Central memory CD8-positive, alpha-beta T cell (primary cell): ENCODE measurements at regions not wholly inside any gene's neighbourhood (a gene's known extent, or its start where the extent isn't known, plus 50 kb on each side); places are given as distances from the start of the nearest gene placed in this dataset.

Source experiments
- ATAC-seq: fragments of 150-1000 bp; cut with Tn5 transposase; replicated peaks from 2 replicates; pipeline ENCODE4 v1.10.0; 2022; ENCODE audit warnings: mild to moderate bottlenecking, moderate FRiP score, moderate number of reproducible peaks; ENCODE audit not compliant: poor library complexity, severe bottlenecking; ENCODE audit errors: extremely low read depth
- DNase-seq, 2 donors: peaks; one replicate each; pipeline ENCODE4 v3.0.0; 2021; ENCODE audit warnings: low spot score in 2 of 2
- H3K27ac Mint-ChIP-seq: one replicate; pipeline ENCODE4 v1.8.0; 2022; ENCODE audit warnings: low read depth, mild to moderate bottlenecking, moderate library complexity, mixed read lengths
- H3K27me3 Mint-ChIP-seq: one replicate; pipeline ENCODE4 v1.8.0; 2022; ENCODE audit warnings: mixed read lengths
- H3K36me3 Mint-ChIP-seq: one replicate; pipeline ENCODE4 v1.8.0; 2022; ENCODE audit warnings: mild to moderate bottlenecking, moderate library complexity, mixed read lengths; ENCODE audit not compliant: insufficient read depth
- H3K4me1 Mint-ChIP-seq: one replicate; pipeline ENCODE4 v1.8.0; 2022; ENCODE audit warnings: mixed read lengths
- H3K4me3 Mint-ChIP-seq: one replicate; pipeline ENCODE4 v1.8.0; 2022; ENCODE audit warnings: mild to moderate bottlenecking, moderate library complexity, mixed read lengths
- H3K9me3 Mint-ChIP-seq: one replicate; pipeline ENCODE4 v1.8.0; 2022; ENCODE audit warnings: mixed read lengths

GRCh38 chr12:22794017-22794416 lies 169.0 kb downstream of the ETNK1 start:
- DNase-seq (no peak), ATAC-seq (no peak)
- Mint-ChIP-seq H3K4me3 (no peak overlapping the region), H3K4me1 (no peaks in the 10 kb centered on the region), H3K36me3 (no peaks in the 10 kb centered on the region), H3K9me3 (no peaks in the 10 kb centered on the region), H3K27me3 (peaks cover 23% of the 10 kb centered on the region), H3K27ac (no peak overlapping the region)

- DNase-seq = no peak
- Mint-ChIP-seq H3K27ac (no peak overlapping the region), H3K9me3 (no peaks in the 10 kb centered on the region), H3K4me3 (no peak overlapping the region), H3K4me1 (no peaks in the 10 kb centered on the region), H3K27me3 (peaks cover 22% of the 10 kb centered on the region), H3K36me3 (no peaks in the 10 kb centered on the region)
- ATAC-seq = no peak
Observed at GRCh38 chr12:22796941-22797630, 172.1 kb downstream of the ETNK1 start.

- Mint-ChIP-seq H3K27ac (no peak overlapping the region), H3K9me3 (no peaks in the 10 kb centered on the region), H3K4me3 (no peak overlapping the region), H3K4me1 (no peaks in the 10 kb centered on the region), H3K36me3 (no peaks in the 10 kb centered on the region), H3K27me3 (peaks cover 16% of the 10 kb centered on the region)
- no peak for DNase-seq
- no peak for ATAC-seq
Observed at GRCh38 chr12:22797701-22798100, 172.7 kb downstream of the ETNK1 start.

GRCh38 chr12:22798116-22798515 lies 173.1 kb downstream of the ETNK1 start:
- peaks cover 12% of the 10 kb centered on the region for H3K27me3 Mint-ChIP-seq

GRCh38 chr12:22799503-22799902 lies 174.5 kb downstream of the ETNK1 start:
- no peak for ATAC-seq
- Mint-ChIP-seq H3K27me3 (peaks cover 11% of the 10 kb centered on the region), H3K4me1 (no peaks in the 10 kb centered on the region), H3K4me3 (no peak overlapping the region), H3K36me3 (no peaks in the 10 kb centered on the region), H3K27ac (no peak overlapping the region), H3K9me3 (no peaks in the 10 kb centered on the region)
- DNase-seq = no peak

More at GRCh38 chr12:22798116-22798515, 173.1 kb downstream of the ETNK1 start:
- ATAC-seq (no peak), DNase-seq (no peak)
- Mint-ChIP-seq H3K27ac (no peak overlapping the region), H3K36me3 (no peaks in the 10 kb centered on the region), H3K4me3 (no peak overlapping the region), H3K9me3 (no peaks in the 10 kb centered on the region), H3K4me1 (no peaks in the 10 kb centered on the region)

GRCh38 chr12:22800332-22800731 lies 175.4 kb downstream of the ETNK1 start:
- Mint-ChIP-seq H3K4me3 (no peak overlapping the region), H3K36me3 (no peaks in the 10 kb centered on the region), H3K4me1 (no peaks in the 10 kb centered on the region), H3K9me3 (no peaks in the 10 kb centered on the region), H3K27ac (no peak overlapping the region), H3K27me3 (peaks cover 11% of the 10 kb centered on the region)
- DNase-seq (no peak), ATAC-seq (no peak)

- H3K4me3 Mint-ChIP-seq = no peak overlapping the region
- ATAC-seq (no peak), DNase-seq (no peak)
- H3K4me1 Mint-ChIP-seq = no peaks in the 10 kb centered on the region
- no peaks in the 10 kb centered on the region for H3K9me3 Mint-ChIP-seq
- no peak overlapping the region for H3K27ac Mint-ChIP-seq
- H3K27me3 Mint-ChIP-seq = peaks cover 11% of the 10 kb centered on the region
- no peaks in the 10 kb centered on the region for H3K36me3 Mint-ChIP-seq
Observed at GRCh38 chr12:22802883-22803630, 178.1 kb downstream of the ETNK1 start.

- H3K9me3 Mint-ChIP-seq = no peaks in the 10 kb centered on the region
- ATAC-seq (no peak), DNase-seq (no peak)
- H3K4me3 Mint-ChIP-seq = no peak overlapping the region
- no peaks in the 10 kb centered on the region for H3K4me1 Mint-ChIP-seq
- no peak overlapping the region for H3K27ac Mint-ChIP-seq
- no peaks in the 10 kb centered on the region for H3K36me3 Mint-ChIP-seq
- H3K27me3 Mint-ChIP-seq = peaks cover 11% of the 10 kb centered on the region
Observed at GRCh38 chr12:22803725-22804124, 178.8 kb downstream of the ETNK1 start.

- Mint-ChIP-seq H3K27ac (no peak overlapping the region), H3K4me3 (no peak overlapping the region), H3K36me3 (no peaks in the 10 kb centered on the region), H3K27me3 (no peaks in the 10 kb centered on the region), H3K4me1 (no peaks in the 10 kb centered on the region), H3K9me3 (no peaks in the 10 kb centered on the region)
- DNase-seq (no peak), ATAC-seq (no peak)
Observed at GRCh38 chr12:22808860-22809259, 183.9 kb downstream of the ETNK1 start.

- H3K4me3 Mint-ChIP-seq = no peak overlapping the region
- no peaks in the 10 kb centered on the region for H3K36me3 Mint-ChIP-seq
- ATAC-seq (no peak), DNase-seq (no peak)
- no peaks in the 10 kb centered on the region for H3K9me3 Mint-ChIP-seq
- H3K27ac Mint-ChIP-seq = no peak overlapping the region
- H3K4me1 Mint-ChIP-seq = no peaks in the 10 kb centered on the region
- no peaks in the 10 kb centered on the region for H3K27me3 Mint-ChIP-seq
Observed at GRCh38 chr12:22810036-22810435, 185.1 kb downstream of the ETNK1 start.

GRCh38 chr12:22812531-22812930 lies 187.6 kb downstream of the ETNK1 start:
- no peak for DNase-seq
- Mint-ChIP-seq H3K9me3 (no peaks in the 10 kb centered on the region), H3K4me1 (no peaks in the 10 kb centered on the region), H3K27me3 (no peaks in the 10 kb centered on the region), H3K36me3 (no peaks in the 10 kb centered on the region), H3K4me3 (no peak overlapping the region), H3K27ac (no peak overlapping the region)
- no peak for ATAC-seq

GRCh38 chr12:22821985-22822384 lies 197.0 kb downstream of the ETNK1 start:
- H3K4me3 Mint-ChIP-seq = no peak overlapping the region
- H3K36me3 Mint-ChIP-seq = no peaks in the 10 kb centered on the region
- peaks cover 5% of the 10 kb centered on the region for H3K9me3 Mint-ChIP-seq
- peaks cover 13% of the 10 kb centered on the region for H3K27me3 Mint-ChIP-seq
- H3K4me1 Mint-ChIP-seq = no peaks in the 10 kb centered on the region
- DNase-seq (no peak), ATAC-seq (no peak)
- no peak overlapping the region for H3K27ac Mint-ChIP-seq

GRCh38 chr12:22826026-22826425 lies 201.1 kb downstream of the ETNK1 start:
- ATAC-seq = no peak
- Mint-ChIP-seq H3K4me1 (no peaks in the 10 kb centered on the region), H3K36me3 (no peaks in the 10 kb centered on the region), H3K27ac (no peak overlapping the region), H3K4me3 (no peak overlapping the region), H3K9me3 (peaks cover 5% of the 10 kb centered on the region), H3K27me3 (peaks cover 32% of the 10 kb centered on the region)
- DNase-seq = no peak
